NOMO-1 (cell line): ENCODE measurements at regions not wholly inside any gene's neighbourhood (a gene's known extent, or its start where the extent isn't known, plus 50 kb on each side); places are given as distances from the start of the nearest gene placed in this dataset.

Experiments used
- DNase-seq, 2 experiments: peaks; one replicate each; lab custom pipeline; 2025; ENCODE audit not compliant: unreplicated experiment in 2 of 2; lab: John Stamatoyannopoulos, UW

- DNase-seq: no peak
Measured at GRCh38 chr16:86797700-86798099, 219.4 kb downstream of the FOXL1 start.

- no peak for DNase-seq
Measured at GRCh38 chr16:86798247-86799041, 220.1 kb downstream of the FOXL1 start.

DNA sequence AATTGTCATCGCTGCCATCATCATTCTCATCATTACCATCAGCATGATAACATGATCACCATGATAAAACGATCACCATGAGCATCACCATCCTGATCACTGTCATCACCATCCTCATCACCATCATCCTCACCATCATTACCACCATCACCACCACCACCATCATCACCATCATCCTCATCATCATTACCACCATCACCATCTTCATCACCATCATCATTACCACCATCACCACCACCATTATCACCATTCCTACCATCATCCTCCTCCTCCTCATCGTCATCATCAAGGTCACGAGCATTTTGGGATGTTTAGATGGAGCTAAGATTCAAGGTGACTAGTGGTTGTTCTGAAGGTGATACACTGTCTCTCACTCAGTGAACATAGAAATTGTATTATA, 221.0 kb downstream of the FOXL1 start:
- no peak for DNase-seq

GRCh38 chr16:86800894-86801293, 222.5 kb downstream of the FOXL1 start:
- no peak for DNase-seq

DNA sequence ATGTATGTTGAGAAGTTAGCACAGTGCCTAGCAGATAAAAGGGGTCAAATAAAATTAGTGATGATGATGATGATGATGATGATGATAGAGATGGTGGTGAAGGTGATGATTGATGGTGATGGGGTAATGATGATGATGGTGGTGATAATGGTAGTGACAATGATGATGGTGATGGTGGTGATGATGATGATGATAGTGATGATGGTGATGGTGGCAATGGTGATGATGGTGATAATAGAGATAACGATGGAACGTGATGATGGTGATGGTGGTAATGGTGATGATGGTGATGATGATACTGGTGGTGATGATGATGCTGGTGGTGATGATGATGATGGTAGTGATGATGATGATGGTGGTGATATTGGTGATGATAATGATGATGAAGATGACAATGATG, 223.7 kb downstream of the FOXL1 start:
- no peak for DNase-seq

DNA sequence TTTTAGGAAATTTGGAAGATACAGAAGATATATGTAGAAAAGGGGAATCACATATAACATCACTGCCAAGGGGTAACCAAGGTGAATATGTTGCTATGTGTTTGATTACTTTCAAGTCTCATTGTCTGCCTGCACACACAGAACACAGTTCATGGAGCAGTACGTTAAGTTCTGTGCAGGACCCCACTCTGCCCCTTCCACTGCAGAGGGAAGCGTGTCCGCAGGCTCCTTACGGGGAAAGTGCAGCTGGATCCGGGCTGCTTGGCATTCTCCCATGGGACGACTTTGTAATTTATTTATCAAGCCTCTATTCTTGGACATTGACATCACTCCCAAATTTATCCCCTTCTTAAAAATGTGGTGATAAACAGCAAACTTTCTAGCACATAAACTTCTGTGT, 226.8 kb downstream of the FOXL1 start:
- no peak for DNase-seq

GRCh38 chr16:86806181-86806837, 228.0 kb downstream of the FOXL1 start:
- DNase-seq: no peak

GRCh38 chr16:86806838-86807351, 228.5 kb downstream of the FOXL1 start:
- no peak for DNase-seq

DNA sequence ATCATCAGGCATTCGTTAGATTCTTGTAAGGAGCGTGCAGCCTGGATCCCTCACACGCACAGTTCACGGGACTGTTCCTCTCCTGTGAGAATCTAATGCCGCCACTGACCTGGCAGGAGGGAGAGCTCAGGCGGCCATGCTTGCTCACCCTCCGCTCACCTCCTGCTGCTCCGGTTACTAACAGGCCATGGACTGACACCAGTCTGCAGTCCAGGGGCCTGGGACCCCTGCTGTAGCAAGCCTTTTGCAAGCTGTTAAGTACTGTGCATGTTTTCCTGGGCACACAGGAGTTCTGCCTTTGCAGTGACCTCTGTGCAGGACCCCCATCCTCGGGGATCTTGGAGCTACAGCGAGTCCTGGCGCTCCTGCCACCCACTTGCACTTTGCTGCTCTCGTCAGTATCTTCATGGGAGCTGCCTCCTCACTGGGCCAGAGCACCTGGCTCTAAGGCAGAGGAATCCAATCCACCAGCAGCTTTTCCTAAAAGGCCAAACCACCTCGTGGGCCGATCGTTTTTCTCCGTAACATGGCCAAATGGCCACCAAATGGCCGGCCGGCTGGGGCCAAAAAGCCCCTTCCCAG, 230.6 kb downstream of the FOXL1 start:
- no peak for DNase-seq

GRCh38 chr16:86809458-86809955, 231.2 kb downstream of the FOXL1 start:
- no peak for DNase-seq

- no peak for DNase-seq
Measured at GRCh38 chr16:86810062-86810461, 231.7 kb downstream of the FOXL1 start.

GRCh38 chr16:86812363-86812970, 234.1 kb downstream of the FOXL1 start:
- no peak for DNase-seq

DNA sequence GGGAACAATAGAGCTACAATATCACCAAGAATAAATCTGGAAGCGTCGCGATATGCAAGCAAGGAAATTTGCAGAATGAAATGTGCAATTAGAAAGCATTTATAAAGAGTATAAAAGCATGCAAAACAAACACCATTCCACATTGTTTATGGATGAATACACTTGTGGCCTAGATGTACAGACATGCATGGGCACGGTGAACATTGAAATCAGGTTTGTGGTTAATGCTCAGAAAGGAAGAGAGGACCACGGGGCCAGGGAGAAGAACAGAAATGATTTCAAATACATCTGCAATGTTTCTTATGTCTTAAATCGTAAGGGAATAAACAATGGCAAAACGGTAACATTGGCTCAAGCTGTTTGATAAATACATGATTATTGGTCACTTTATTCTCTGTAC, 235.9 kb downstream of the FOXL1 start:
- no peak for DNase-seq

DNA sequence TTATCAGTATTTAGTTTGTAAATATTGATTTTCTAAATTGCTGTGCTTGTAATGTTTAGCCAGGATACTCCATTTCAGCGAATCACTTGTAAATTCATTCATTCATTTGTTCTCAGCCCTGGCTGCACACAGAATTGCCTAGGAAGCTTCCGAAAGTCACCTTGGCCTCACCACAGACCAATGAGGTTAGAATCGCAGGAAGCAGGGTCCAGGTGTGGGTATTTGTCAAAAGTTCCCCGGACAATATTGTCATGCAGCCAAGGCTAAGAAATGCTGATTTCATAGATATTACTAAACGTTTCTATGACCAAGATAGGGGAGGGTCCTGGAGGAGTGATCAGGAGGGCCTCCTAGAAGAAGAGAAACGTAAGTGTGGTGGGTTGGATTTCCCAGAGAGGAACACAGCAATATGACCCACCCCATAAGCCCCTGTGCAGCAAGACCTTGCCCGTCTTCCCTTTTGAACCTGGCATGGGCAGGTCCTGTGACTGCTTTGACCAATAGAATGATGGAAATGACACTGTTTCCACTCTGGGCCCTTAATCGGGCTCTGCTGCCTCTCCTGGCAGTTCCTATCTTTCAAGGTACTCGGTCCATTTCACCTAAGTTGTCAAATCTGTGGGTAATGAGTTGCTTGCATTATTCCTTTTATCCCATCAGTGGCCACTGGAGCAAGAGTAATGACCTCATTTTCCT, 238.7 kb downstream of the FOXL1 start:
- DNase-seq: no peak

GRCh38 chr16:86818671-86819532, 240.6 kb downstream of the FOXL1 start:
- DNase-seq: no peak

DNA sequence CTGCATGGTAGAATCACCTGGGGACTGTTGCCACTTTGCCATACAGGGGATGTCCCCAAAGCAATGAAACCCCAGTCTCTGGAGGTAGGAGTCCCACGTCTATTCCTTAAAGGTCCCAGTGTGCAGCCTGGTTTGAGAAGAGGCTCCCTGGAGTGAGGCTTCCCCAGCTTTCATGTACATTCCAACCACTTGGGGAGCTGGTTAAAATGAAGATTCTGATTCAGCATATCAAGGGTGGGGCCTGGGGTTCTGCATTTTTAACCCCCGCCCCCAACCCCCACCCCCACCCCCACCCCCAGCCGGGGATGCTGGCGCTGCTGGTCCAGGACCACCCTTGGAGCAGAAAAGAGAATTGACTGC, 241.2 kb downstream of the FOXL1 start:
- DNase-seq: no peak

- DNase-seq: no peak
Measured at GRCh38 chr16:86821895-86822294, 243.5 kb downstream of the FOXL1 start.

GRCh38 chr16:86823125-86823524, 244.8 kb downstream of the FOXL1 start:
- DNase-seq: no peak

DNA sequence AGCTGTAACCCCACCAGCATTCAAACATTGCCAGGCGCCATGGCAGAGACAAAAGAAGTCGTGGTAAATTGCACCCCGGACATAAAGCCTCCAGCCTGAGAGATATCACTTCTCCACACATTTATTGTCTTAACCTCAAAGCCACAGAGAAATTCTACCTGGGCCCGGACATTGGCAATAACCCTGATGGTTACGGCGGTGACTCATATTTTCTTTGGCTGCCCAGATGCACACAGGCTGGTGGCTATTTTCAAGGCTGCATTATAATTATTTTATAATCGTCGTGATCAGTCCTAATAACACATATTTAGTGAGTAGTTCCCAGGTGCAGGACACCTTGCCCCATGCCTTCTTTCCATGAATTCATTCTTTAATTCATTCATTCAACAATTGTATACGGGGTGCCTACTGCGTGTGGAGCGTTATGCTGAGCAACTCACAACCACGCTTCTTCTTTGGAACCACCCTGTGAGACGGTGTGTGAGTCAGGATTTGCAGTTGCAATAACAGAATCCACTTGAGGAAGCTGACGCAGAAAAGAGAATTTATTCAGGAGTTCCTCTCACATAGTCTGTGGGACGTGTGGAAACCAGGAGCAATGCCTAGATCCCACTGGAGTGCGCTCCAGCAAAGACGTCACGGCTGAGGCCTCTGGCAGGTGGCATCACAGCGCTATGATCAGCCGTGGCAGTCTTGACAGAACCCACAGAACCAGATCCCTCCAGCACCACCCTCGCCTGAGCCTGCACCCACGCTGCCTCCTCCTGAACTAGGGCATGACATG, 245.7 kb downstream of the FOXL1 start:
- DNase-seq: no peak
